Head of caudate nucleus (tissue), 42 donors: ENCODE measurements at regions not wholly inside any gene's neighbourhood (a gene's known extent, or its start where the extent isn't known, plus 50 kb on each side); places are given as distances from the start of the nearest gene placed in this dataset.
A peak's percentile ranks its signal among the peaks of the same experiment; 100 is the strongest.

Experiments used
- DNase-seq, 42 donors: peaks; one replicate each; pipeline versions ENCODE4 v3.0.0 to v3.0.0-alpha.2; 2020 to 2021; ENCODE audit warnings: mixed read lengths in 7 of 42
- intact Hi-C: fragments of 100-400 bp; cut with DNase I; formaldehyde crosslinking; loops from one replicate; pipeline ENCODE4 v1.15.0; 2022

GRCh38 chr7:131096267-131096927, 231.3 kb upstream of the MKLN1 start:
- DNase-seq = no peak
- intact Hi-C loops = loop anchor here (10.0 kb wide), 1 partner anchor 558 kb away; no protein-coding TSS in a partner anchor

GRCh38 chr7:131097662-131098376, 229.9 kb upstream of the MKLN1 start:
- intact Hi-C loops = loop anchor here (10.0 kb wide), 1 partner anchor 557 kb away; no protein-coding TSS in a partner anchor
- DNase-seq = no peak

DNA sequence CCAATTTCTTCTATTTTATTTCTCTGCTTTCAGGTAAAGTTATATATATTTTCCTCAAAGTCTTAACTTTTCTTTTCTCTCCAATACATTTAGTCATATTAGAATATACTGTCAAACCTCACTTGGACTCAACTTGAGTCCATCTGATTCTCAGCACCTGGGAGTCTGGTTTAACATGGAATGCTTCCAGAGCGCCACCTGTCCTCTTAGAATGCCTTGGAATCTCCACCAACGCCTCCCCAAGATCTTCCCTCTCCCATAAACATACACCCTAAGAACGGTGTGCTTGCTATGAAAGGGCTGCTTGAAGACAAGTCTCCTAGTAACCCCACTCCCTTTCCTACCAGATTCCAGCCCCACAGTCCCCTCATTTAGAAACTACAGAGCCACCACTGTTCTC, 229.1 kb upstream of the MKLN1 start:
- DNase-seq = no peak
- intact Hi-C loops = loop anchor here (10.0 kb wide), 1 partner anchor 556 kb away; no protein-coding TSS in a partner anchor

- DNase-seq = no peak
- intact Hi-C loops = loop anchor here (10.0 kb wide), 1 partner anchor 334 kb away; no protein-coding TSS in a partner anchor
Observed at GRCh38 chr7:131100357-131101054, 227.2 kb upstream of the MKLN1 start.

DNA sequence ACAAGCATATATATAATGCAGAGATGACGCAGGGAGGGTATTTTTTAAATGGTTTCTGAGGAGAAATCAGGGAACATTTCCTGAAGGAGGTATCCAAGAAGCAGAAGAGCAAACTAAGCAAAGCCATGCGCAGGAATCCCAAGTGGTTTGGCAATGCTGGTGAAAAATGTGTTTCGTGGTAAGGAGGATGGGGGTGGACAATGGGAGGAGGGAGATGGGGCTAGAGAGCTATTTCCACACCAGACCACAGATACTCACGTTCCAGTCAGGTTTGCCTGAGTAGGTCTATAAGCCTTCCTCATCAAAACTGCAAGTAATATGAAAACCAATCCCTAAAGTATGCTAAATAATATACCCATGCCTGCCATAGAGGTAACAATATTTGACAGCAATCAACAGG, 223.7 kb upstream of the MKLN1 start:
- DNase-seq = no peak
- intact Hi-C loops = loop anchor here (10.0 kb wide), 1 partner anchor 331 kb away; no protein-coding TSS in a partner anchor

DNA sequence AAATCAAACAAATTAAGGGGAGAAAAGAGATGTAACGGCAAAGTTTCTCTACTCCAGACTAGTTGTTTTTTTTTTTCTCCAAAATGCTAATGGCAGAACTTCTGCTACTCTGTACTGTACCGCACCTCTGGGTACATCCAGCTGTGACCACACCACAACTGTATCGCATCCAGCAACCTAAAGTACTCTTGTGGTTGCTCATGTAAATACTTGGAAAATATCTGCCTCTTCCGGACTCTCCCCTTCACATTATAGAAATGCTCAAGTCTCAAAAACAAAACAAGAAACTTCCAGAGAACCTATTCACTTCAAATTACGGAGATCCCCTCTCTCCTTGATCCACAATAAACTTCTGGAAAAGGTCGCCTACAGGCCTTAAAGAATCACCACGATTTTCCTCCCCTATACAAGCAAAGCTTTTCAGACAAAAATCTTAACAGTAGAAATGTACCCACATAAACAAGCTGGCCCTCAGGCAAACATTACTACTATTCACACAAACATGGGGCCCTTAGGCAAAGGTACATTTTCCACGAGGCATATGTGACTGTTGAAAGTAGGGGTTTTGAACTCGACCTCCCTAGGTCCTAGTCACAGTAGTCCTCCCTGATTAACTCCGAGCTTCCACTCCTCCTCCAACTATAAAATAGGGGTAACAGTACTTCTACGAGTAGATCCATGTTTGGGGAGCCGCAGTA, 222.9 kb upstream of the MKLN1 start:
- intact Hi-C loops = loop anchor here (1.0 to 10.0 kb wide), 3 partner anchors 31 to 330 kb away; partner anchors contain the start of gene MKLN1
- DNase-seq = peak in 1 of 42 donors; percentile 19

DNA sequence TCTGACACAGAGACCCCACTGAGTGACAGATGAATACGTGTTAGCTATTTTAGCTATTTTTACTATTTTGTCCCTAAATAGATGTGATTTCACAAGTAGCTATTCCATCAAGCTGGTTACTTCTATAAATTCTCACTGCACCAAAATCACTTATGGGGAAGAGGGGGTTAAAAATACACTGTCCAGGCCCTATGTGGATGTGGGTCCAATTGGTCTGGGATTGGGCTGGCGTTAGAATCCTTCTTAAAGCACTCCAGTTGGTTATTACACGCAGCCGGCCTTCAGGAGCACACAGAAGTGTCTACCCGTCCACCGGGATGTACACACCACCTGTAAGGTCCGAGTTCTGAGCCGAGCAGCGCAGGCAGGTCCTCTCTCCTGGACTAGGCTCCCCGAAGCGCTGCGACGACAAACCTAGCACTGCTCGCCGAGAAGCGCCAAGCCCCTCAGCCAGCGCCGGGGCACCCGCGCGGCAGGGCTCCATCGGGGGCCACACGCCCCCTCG, 222.3 kb upstream of the MKLN1 start:
- peak in 2 of 42 donors; percentile 16 to 24 for DNase-seq

GRCh38 chr7:131105799-131106680, 221.6 kb upstream of the MKLN1 start:
- DNase-seq = peak; percentile 60 to 93 (median 85)
- intact Hi-C loops = loop anchor here (1.0 to 10.0 kb wide), 3 partner anchors 33 to 329 kb away; partner anchors contain the start of gene MKLN1

More for the DNA sequence above, 222.3 kb upstream of the MKLN1 start:
- intact Hi-C loops = loop anchor here (1.0 to 10.0 kb wide), 3 partner anchors 32 to 329 kb away; partner anchors contain the start of gene MKLN1

- intact Hi-C loops = loop anchor here (5.0 to 10.0 kb wide), 2 partner anchors 220 to 328 kb away; partner anchors contain the start of gene MKLN1
- DNase-seq = peak in 41 of 42 donors; percentile 30 to 79 (median 55)
Observed at GRCh38 chr7:131106681-131107336, 220.9 kb upstream of the MKLN1 start.

GRCh38 chr7:131107337-131108211, 220.1 kb upstream of the MKLN1 start:
- DNase-seq = peak; percentile 66 to 93 (median 83)
- intact Hi-C loops = loop anchor here (5.0 to 10.0 kb wide), 2 partner anchors 220 to 327 kb away; partner anchors contain the start of gene MKLN1

DNA sequence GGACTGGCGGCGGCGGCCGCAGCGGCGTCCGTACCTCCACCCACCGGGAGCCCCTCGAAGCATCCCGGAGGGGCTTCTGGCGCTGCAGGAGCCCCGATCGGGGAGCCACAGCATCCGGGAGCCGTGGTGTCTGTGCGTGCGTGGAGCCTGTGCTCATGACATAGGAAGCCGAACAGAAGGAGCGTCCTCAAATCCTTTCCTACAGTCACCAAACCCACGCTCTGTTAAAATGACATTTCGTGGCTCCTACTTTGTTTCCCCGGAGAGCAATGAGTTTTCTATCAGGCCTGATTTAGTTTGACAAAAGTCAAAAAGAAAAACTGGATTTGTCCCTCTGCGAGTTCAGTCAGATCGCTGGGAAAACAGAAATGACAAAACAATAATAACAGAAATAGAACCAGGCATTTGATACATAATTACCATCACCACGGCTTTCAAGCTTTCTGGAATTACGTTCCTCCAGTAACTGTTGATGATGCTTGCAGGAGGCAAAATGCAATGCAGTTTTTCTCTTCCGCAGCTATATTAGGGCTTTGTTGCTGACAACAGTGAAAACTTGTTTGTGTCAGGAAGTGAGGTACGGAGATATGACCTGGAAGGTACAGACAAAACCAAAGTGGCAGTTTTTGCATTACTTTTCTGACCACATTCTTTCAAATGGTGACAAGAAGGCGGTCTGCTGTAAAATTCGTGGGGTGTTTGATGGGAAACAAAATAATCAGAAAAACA, 219.3 kb upstream of the MKLN1 start:
- DNase-seq = peak in 2 of 42 donors; percentile 10 to 33
- intact Hi-C loops = loop anchor here (5.0 to 10.0 kb wide), 2 partner anchors 219 to 326 kb away; partner anchors contain the start of gene MKLN1

DNA sequence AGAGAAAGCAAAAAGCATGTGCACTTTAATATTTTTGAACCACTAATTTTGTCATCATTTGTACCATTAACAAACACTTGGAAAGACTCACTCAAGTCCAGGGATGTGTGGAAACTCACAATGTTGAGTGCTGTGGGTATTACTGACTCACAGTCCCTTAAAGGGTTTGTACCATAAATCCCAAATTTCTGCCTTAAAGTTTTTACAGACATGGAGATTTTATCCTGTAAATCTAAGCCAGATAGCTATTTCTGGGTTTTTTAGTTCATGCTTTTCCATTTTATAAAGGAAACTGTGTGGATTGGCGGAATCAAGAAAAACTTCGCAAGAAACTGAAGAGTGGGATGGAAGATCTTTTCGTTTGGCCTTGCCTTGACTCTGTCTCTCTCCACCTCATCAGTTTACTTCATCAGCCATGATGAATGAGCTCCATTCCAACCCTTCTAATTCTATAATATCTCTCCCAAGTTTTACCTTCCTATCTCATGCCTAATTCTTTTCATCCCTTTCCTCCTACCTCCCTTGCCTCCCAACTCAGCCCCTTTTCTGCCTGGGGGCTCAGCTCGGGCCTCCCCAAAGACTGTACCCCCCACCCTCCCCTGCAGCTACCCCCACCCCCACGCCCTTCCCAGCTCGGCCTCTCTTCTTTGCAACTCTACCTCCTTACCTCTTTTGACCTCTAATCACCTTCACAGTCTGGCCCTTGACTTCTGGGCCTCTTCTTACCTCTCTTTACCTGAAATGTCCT, 218.5 kb upstream of the MKLN1 start:
- intact Hi-C loops = loop anchor here (5.0 to 10.0 kb wide), 2 partner anchors 218 to 326 kb away; partner anchors contain the start of gene MKLN1
- DNase-seq = peak in 1 of 42 donors; percentile 13

- intact Hi-C loops = loop anchor here (5.0 to 10.0 kb wide), 2 partner anchors 217 to 325 kb away; partner anchors contain the start of gene MKLN1
- DNase-seq = peak; percentile 37 to 88 (median 76)
Observed at GRCh38 chr7:131109759-131110296, 217.8 kb upstream of the MKLN1 start.
